ENCODE measurements at regions not wholly inside any gene's neighbourhood (a gene's known extent, or its start where the extent isn't known, plus 50 kb on each side); places are given as distances from the start of the nearest gene placed in this dataset.
"Not testable (repeated sequence)": the region's sequence is repeated elsewhere in the genome, so short reads cannot be mapped to it uniquely, and the experiment has no call there.

GRCh38 chr1:149674921-149675320 is 91.3 kb downstream of the PPIAL4C start:
- TF ChIP-seq ZNF232 (CRISPR knock-in tag; IDR thresholded peaks at IDR 0.05); CTCF (IDR thresholded peaks at IDR 0.05); GABPB1 (CRISPR knock-in tag; IDR thresholded peaks at IDR 0.05); NR3C1 (CRISPR knock-in tag; conservative IDR thresholded peaks at IDR 0.05; ENCODE audit: low read depth): not testable (repeated sequence)
- TF ChIP-seq, protein P1, sequence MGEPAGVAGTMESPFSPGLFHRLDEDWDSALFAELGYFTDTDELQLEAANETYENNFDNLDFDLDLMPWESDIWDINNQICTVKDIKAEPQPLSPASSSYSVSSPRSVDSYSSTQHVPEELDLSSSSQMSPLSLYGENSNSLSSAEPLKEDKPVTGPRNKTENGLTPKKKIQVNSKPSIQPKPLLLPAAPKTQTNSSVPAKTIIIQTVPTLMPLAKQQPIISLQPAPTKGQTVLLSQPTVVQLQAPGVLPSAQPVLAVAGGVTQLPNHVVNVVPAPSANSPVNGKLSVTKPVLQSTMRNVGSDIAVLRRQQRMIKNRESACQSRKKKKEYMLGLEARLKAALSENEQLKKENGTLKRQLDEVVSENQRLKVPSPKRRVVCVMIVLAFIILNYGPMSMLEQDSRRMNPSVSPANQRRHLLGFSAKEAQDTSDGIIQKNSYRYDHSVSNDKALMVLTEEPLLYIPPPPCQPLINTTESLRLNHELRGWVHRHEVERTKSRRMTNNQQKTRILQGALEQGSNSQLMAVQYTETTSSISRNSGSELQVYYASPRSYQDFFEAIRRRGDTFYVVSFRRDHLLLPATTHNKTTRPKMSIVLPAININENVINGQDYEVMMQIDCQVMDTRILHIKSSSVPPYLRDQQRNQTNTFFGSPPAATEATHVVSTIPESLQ (CRISPR knock-in tag; IDR thresholded peaks at IDR 0.05), result not testable (repeated sequence)
- TF ChIP-seq, protein P2, sequence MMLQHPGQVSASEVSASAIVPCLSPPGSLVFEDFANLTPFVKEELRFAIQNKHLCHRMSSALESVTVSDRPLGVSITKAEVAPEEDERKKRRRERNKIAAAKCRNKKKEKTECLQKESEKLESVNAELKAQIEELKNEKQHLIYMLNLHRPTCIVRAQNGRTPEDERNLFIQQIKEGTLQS (CRISPR knock-in tag; conservative IDR thresholded peaks at IDR 0.05), result not testable (repeated sequence)
